ENCODE measurements at regions not wholly inside any gene's neighbourhood (a gene's known extent, or its start where the extent isn't known, plus 50 kb on each side); places are given as distances from the start of the nearest gene placed in this dataset.

DNA sequence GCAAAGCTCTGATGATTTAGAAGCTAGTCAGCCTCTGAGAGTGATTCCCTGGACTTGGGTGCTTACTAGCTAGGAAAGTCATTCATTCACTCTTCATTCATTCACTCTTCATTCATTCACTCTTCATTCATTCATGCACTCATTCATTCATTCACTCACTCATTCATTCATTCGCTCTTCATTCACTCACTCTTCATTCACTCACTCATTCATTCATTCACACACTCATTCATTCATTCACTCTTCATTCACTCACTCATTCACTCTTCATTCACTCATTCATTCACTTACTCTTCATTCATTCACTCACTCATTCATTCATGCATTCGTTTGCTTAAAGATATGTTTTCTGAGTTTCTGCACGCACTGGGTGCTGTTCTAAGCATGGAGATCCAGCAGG, 292.7 kb upstream of the TNRC6C start (continued):
- TF ChIP-seq SMARCC2 (IDR thresholded peaks at IDR 0.05; ENCODE audit: low read depth) (no peak), ZFPM2 (CRISPR knock-in tag; IDR thresholded peaks at IDR 0.05) (no peak), SNRNP70 (optimal IDR thresholded peaks at IDR 0.05; ENCODE audit: low read depth, low read length) (no peak), ZNF668 (CRISPR knock-in tag; IDR thresholded peaks at IDR 0.05) (no peak), XRCC5 (IDR thresholded peaks at IDR 0.05; ENCODE audit: low read depth, low read length) (no peak), PHTF2 (CRISPR knock-in tag; IDR thresholded peaks at IDR 0.05) (no peak)
- TF ChIP-seq, protein P1, sequence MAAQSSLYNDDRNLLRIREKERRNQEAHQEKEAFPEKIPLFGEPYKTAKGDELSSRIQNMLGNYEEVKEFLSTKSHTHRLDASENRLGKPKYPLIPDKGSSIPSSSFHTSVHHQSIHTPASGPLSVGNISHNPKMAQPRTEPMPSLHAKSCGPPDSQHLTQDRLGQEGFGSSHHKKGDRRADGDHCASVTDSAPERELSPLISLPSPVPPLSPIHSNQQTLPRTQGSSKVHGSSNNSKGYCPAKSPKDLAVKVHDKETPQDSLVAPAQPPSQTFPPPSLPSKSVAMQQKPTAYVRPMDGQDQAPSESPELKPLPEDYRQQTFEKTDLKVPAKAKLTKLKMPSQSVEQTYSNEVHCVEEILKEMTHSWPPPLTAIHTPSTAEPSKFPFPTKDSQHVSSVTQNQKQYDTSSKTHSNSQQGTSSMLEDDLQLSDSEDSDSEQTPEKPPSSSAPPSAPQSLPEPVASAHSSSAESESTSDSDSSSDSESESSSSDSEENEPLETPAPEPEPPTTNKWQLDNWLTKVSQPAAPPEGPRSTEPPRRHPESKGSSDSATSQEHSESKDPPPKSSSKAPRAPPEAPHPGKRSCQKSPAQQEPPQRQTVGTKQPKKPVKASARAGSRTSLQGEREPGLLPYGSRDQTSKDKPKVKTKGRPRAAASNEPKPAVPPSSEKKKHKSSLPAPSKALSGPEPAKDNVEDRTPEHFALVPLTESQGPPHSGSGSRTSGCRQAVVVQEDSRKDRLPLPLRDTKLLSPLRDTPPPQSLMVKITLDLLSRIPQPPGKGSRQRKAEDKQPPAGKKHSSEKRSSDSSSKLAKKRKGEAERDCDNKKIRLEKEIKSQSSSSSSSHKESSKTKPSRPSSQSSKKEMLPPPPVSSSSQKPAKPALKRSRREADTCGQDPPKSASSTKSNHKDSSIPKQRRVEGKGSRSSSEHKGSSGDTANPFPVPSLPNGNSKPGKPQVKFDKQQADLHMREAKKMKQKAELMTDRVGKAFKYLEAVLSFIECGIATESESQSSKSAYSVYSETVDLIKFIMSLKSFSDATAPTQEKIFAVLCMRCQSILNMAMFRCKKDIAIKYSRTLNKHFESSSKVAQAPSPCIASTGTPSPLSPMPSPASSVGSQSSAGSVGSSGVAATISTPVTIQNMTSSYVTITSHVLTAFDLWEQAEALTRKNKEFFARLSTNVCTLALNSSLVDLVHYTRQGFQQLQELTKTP (IDR thresholded peaks at IDR 0.05; ENCODE audit: low read depth in 1 of 2, partially characterized antibody in 2 of 2) = no peak
- TF ChIP-seq, protein P2, sequence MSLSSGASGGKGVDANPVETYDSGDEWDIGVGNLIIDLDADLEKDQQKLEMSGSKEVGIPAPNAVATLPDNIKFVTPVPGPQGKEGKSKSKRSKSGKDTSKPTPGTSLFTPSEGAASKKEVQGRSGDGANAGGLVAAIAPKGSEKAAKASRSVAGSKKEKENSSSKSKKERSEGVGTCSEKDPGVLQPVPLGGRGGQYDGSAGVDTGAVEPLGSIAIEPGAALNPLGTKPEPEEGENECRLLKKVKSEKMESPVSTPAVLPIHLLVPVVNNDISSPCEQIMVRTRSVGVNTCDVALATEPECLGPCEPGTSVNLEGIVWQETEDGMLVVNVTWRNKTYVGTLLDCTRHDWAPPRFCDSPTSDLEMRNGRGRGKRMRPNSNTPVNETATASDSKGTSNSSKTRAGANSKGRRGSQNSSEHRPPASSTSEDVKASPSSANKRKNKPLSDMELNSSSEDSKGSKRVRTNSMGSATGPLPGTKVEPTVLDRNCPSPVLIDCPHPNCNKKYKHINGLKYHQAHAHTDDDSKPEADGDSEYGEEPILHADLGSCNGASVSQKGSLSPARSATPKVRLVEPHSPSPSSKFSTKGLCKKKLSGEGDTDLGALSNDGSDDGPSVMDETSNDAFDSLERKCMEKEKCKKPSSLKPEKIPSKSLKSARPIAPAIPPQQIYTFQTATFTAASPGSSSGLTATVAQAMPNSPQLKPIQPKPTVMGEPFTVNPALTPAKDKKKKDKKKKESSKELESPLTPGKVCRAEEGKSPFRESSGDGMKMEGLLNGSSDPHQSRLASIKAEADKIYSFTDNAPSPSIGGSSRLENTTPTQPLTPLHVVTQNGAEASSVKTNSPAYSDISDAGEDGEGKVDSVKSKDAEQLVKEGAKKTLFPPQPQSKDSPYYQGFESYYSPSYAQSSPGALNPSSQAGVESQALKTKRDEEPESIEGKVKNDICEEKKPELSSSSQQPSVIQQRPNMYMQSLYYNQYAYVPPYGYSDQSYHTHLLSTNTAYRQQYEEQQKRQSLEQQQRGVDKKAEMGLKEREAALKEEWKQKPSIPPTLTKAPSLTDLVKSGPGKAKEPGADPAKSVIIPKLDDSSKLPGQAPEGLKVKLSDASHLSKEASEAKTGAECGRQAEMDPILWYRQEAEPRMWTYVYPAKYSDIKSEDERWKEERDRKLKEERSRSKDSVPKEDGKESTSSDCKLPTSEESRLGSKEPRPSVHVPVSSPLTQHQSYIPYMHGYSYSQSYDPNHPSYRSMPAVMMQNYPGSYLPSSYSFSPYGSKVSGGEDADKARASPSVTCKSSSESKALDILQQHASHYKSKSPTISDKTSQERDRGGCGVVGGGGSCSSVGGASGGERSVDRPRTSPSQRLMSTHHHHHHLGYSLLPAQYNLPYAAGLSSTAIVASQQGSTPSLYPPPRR (CRISPR knock-in tag; IDR thresholded peaks at IDR 0.05; ENCODE audit: borderline replicate concordance) = no peak
- TF ChIP-seq, protein P3, sequence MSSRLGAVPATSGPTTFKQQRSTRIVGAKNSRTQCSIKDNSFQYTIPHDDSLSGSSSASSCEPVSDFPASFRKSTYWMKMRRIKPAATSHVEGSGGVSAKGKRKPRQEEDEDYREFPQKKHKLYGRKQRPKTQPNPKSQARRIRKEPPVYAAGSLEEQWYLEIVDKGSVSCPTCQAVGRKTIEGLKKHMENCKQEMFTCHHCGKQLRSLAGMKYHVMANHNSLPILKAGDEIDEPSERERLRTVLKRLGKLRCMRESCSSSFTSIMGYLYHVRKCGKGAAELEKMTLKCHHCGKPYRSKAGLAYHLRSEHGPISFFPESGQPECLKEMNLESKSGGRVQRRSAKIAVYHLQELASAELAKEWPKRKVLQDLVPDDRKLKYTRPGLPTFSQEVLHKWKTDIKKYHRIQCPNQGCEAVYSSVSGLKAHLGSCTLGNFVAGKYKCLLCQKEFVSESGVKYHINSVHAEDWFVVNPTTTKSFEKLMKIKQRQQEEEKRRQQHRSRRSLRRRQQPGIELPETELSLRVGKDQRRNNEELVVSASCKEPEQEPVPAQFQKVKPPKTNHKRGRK (tag; IDR thresholded peaks at IDR 0.05) = peak; percentile 30; the same call in 1 of the 2 replicates
- TF ChIP-seq, protein P4, sequence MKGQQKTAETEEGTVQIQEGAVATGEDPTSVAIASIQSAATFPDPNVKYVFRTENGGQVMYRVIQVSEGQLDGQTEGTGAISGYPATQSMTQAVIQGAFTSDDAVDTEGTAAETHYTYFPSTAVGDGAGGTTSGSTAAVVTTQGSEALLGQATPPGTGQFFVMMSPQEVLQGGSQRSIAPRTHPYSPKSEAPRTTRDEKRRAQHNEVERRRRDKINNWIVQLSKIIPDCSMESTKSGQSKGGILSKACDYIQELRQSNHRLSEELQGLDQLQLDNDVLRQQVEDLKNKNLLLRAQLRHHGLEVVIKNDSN (CRISPR knock-in tag; IDR thresholded peaks at IDR 0.05) = no peak
